ENCODE measurements at regions not wholly inside any gene's neighbourhood (a gene's known extent, or its start where the extent isn't known, plus 50 kb on each side); places are given as distances from the start of the nearest gene placed in this dataset.

GRCh38 chr3:31092748-31093589 is 198.5 kb upstream of the GADL1 start:
- DNase-seq (ENCODE audit: low read depth), result no peak

GRCh38 chr3:31093606-31094005 is 199.1 kb upstream of the GADL1 start:
- DNase-seq (ENCODE audit: low read depth) (no peak), FAIRE-seq (no peak)
- no peaks in the 10 kb centered on the region for H3K27me3 ChIP-seq (ENCODE audit: control insufficient read depth, insufficient read depth, low read length)
- H3K36me3 ChIP-seq (ENCODE audit: control insufficient read depth, insufficient read depth, low read length), result no peaks in the 10 kb centered on the region
- no peak overlapping the region for H3K4me3 ChIP-seq (ENCODE audit: low read depth, low read length)
- TF ChIP-seq CTCF (IDR thresholded peaks at IDR 0.05; ENCODE audit: insufficient read depth, low read length, severe bottlenecking), result no peak

More at GRCh38 chr3:31092748-31093589, 198.5 kb upstream of the GADL1 start:
- Histone ChIP-seq H3K4me3 (ENCODE audit: low read depth, low read length) (no peak overlapping the region), H3K36me3 (ENCODE audit: control insufficient read depth, insufficient read depth, low read length) (no peaks in the 10 kb centered on the region), H3K27me3 (ENCODE audit: control insufficient read depth, insufficient read depth, low read length) (no peaks in the 10 kb centered on the region)
- peak; percentile 82 for FAIRE-seq
- no peak for TF ChIP-seq CTCF (IDR thresholded peaks at IDR 0.05; ENCODE audit: insufficient read depth, low read length, severe bottlenecking)

- FAIRE-seq (no peak), DNase-seq (ENCODE audit: low read depth) (peak; percentile 43)
Observed at GRCh38 chr3:31094048-31094447, 199.6 kb upstream of the GADL1 start.

GRCh38 chr3:31095255-31095654 is 200.8 kb upstream of the GADL1 start:
- no peaks in the 10 kb centered on the region for H3K36me3 ChIP-seq (ENCODE audit: control insufficient read depth, insufficient read depth, low read length)
- peak; percentile 33 for DNase-seq (ENCODE audit: low read depth)
- H3K27me3 ChIP-seq (ENCODE audit: control insufficient read depth, insufficient read depth, low read length), result no peaks in the 10 kb centered on the region
- no peak for FAIRE-seq
- no peak overlapping the region for H3K4me3 ChIP-seq (ENCODE audit: low read depth, low read length)
- no peak for TF ChIP-seq CTCF (IDR thresholded peaks at IDR 0.05; ENCODE audit: insufficient read depth, low read length, severe bottlenecking)

More at GRCh38 chr3:31094048-31094447, 199.6 kb upstream of the GADL1 start:
- H3K27me3 ChIP-seq (ENCODE audit: control insufficient read depth, insufficient read depth, low read length), result no peaks in the 10 kb centered on the region
- no peaks in the 10 kb centered on the region for H3K36me3 ChIP-seq (ENCODE audit: control insufficient read depth, insufficient read depth, low read length)
- H3K4me3 ChIP-seq (ENCODE audit: low read depth, low read length), result no peak overlapping the region
- no peak for TF ChIP-seq CTCF (IDR thresholded peaks at IDR 0.05; ENCODE audit: insufficient read depth, low read length, severe bottlenecking)

- no peak for DNase-seq (ENCODE audit: low read depth)
- no peaks in the 10 kb centered on the region for H3K36me3 ChIP-seq (ENCODE audit: control insufficient read depth, insufficient read depth, low read length)
- FAIRE-seq, result no peak
- TF ChIP-seq CTCF (IDR thresholded peaks at IDR 0.05; ENCODE audit: insufficient read depth, low read length, severe bottlenecking), result no peak
- no peak overlapping the region for H3K4me3 ChIP-seq (ENCODE audit: low read depth, low read length)
- no peaks in the 10 kb centered on the region for H3K27me3 ChIP-seq (ENCODE audit: control insufficient read depth, insufficient read depth, low read length)
Observed at GRCh38 chr3:31096661-31097395, 202.4 kb upstream of the GADL1 start.

All from bronchial epithelial cell (primary cell).